GM06990 (cell line): ENCODE measurements at regions not wholly inside any gene's neighbourhood (a gene's known extent, or its start where the extent isn't known, plus 50 kb on each side); places are given as distances from the start of the nearest gene placed in this dataset.

Source experiments
- DNase-seq: peaks from one replicate; pipeline ENCODE4 v3.0.0-alpha.2; 2011; ENCODE audit not compliant: insufficient read length; ENCODE audit errors: extremely low read depth
- H3K27me3 ChIP-seq: replicated peaks from 2 replicates; pipeline ENCODE4 v1.6.0; 2011; ENCODE audit warnings: low read length; ENCODE audit not compliant: control insufficient read depth, insufficient read depth
- H3K36me3 ChIP-seq: 2 replicates; pipeline ENCODE4 v1.5.1; 2011; ENCODE audit warnings: low read length; ENCODE audit not compliant: control insufficient read depth, insufficient read depth
- H3K4me3 ChIP-seq: replicated peaks from 2 replicates; pipeline ENCODE4 v1.5.1; 2011; ENCODE audit warnings: low read depth, mild to moderate bottlenecking, control low read depth, low read length
- CTCF ChIP-seq: IDR thresholded peaks from 2 replicates; pipeline ENCODE4 v1.5.1; 2011; ENCODE audit warnings: low read length, control low read depth, mild to moderate bottlenecking, inconsistent platforms; ENCODE audit not compliant: insufficient read depth, poor library complexity, severe bottlenecking

GRCh38 chr7:10912077-10912476 lies 61.6 kb upstream of the PHF14 start:
- no peak for TF ChIP-seq CTCF
- no peaks in the 10 kb centered on the region for H3K27me3 ChIP-seq

GRCh38 chr7:10913457-10913856 lies 60.2 kb upstream of the PHF14 start:
- H3K36me3 ChIP-seq: no peaks in the 10 kb centered on the region
- TF ChIP-seq CTCF: no peak
- no peaks in the 10 kb centered on the region for H3K27me3 ChIP-seq
- no peak for DNase-seq
- H3K4me3 ChIP-seq: no peak overlapping the region

More at GRCh38 chr7:10912077-10912476, 61.6 kb upstream of the PHF14 start:
- no peak for DNase-seq
- Histone ChIP-seq H3K4me3 (no peak overlapping the region), H3K36me3 (no peaks in the 10 kb centered on the region)

- no peaks in the 10 kb centered on the region for H3K36me3 ChIP-seq
- TF ChIP-seq CTCF: no peak
- no peak for DNase-seq
- H3K27me3 ChIP-seq: no peaks in the 10 kb centered on the region
- H3K4me3 ChIP-seq: no peak overlapping the region
Observed at GRCh38 chr7:10918093-10918590, 55.5 kb upstream of the PHF14 start.

- no peak overlapping the region for H3K4me3 ChIP-seq
- DNase-seq: no peak
- H3K27me3 ChIP-seq: no peaks in the 10 kb centered on the region
- no peaks in the 10 kb centered on the region for H3K36me3 ChIP-seq
- no peak for TF ChIP-seq CTCF
Observed at GRCh38 chr7:10919923-10920322, 53.7 kb upstream of the PHF14 start.
